GM10266 (cell line): ENCODE measurements at regions not wholly inside any gene's neighbourhood (a gene's known extent, or its start where the extent isn't known, plus 50 kb on each side); places are given as distances from the start of the nearest gene placed in this dataset.
A peak's percentile ranks its signal among the peaks of the same experiment; 100 is the strongest.

Source experiments
- DNase-seq: peaks from one replicate; pipeline ENCODE4 v3.0.0; 2012; ENCODE audit errors: extremely low spot score
- TF ChIP-seq, protein P1 (sequence below): IDR thresholded peaks from 2 replicates; pipeline ENCODE4 v1.5.1; 2012; ENCODE audit warnings: mild to moderate bottlenecking, low read depth; ENCODE audit not compliant: control insufficient read depth, insufficient read depth; ENCODE audit errors: missing control alignments

DNA sequence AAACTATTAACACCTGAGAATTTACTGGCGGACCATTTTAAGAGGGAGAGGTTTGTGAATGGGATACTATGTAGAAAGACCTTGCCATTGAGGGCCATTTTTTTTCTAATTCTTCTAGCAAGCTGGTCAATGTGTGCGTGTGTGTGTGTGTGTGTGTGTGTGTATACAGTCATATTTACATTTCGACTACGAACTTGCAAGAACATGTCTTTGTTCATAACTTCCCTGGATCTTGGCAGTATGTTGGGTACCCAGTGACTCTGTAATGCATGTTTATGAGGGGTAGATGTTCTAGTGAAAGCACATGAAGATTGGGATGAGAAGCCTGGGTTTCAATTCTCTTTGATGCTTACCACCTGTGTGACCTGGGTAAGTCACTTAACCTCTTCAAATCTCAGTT lies 133.6 kb downstream of the UBE2E3 start:
- TF ChIP-seq, protein P1, sequence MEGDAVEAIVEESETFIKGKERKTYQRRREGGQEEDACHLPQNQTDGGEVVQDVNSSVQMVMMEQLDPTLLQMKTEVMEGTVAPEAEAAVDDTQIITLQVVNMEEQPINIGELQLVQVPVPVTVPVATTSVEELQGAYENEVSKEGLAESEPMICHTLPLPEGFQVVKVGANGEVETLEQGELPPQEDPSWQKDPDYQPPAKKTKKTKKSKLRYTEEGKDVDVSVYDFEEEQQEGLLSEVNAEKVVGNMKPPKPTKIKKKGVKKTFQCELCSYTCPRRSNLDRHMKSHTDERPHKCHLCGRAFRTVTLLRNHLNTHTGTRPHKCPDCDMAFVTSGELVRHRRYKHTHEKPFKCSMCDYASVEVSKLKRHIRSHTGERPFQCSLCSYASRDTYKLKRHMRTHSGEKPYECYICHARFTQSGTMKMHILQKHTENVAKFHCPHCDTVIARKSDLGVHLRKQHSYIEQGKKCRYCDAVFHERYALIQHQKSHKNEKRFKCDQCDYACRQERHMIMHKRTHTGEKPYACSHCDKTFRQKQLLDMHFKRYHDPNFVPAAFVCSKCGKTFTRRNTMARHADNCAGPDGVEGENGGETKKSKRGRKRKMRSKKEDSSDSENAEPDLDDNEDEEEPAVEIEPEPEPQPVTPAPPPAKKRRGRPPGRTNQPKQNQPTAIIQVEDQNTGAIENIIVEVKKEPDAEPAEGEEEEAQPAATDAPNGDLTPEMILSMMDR = no peak
- DNase-seq = no peak

DNA sequence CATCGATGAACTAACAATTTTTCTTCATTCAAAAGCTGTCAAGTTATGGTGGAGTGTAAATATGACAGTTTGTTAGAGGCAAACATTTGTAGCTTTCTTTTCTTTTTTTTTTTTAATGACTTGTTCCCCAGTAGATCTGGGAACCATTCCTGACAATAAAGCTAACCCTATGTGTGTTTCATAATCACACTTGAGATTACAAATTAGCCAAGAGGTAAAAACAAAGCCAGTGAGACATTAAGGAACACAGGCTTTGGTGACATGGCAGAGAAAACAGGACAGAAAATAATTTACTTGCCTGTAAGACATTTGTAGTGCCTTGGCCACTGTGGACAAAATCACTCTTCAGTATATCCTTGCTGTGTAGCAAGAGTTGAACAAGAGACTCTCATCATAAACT lies 135.9 kb downstream of the UBE2E3 start:
- no peak for DNase-seq
- TF ChIP-seq, protein P1 = no peak

DNA sequence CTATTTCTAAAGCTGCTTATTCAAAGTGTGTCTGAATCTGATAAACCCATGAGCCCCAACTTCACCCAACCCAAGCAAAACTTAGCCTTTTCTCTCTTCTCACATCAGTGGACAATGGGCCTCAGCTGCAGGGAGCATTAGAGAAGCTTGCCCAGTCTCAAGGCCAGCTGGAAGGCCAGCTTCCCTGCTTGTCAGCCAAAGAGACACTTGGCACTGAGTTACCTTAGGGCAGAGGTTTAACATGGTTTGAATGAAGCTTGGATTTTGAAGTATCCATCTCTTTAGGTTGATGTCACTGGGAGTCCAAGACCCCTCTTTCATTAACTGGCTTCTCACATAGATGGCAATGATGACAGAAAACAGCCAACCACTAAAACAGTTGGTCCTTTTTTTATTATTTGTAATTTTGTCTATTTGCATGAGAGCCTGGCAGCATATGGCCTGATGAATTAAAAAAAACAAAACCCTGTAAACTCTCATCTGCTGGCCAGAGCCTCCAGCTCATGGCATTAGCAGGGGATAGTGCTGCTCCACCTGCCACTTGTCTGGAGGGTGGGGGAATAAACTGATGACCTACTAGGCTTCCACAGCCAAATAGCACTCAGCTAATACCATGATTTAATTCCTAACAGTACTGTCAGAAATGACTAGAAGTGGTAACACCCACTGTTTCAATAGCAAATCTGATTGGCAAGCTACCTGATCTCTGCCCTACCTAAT lies 137.0 kb downstream of the UBE2E3 start:
- TF ChIP-seq, protein P1 = no peak
- DNase-seq = no peak

GRCh38 chr2:181120625-181121024 lies 140.2 kb downstream of the UBE2E3 start:
- DNase-seq = no peak
- TF ChIP-seq, protein P1 = no peak

DNA sequence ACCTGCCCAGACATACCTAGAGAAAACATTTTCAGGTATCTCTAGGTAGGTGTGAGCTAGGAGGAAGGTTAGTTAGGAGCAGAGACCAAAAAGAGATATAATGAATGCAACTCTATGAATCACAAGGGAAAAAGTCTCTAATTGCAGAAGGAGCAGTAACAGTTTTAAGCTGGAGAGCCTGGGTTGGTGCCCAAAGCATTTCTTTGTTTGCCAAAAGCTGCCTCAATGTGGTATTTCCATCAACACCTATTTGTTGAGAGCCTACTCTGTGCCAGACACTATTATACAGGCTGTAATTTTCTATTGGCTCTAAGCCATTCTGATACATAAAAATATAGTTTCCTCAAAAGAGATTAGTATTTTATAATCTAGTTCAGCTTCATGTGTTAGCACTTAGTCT lies 141.6 kb downstream of the UBE2E3 start:
- DNase-seq = no peak
- TF ChIP-seq, protein P1 = no peak

DNA sequence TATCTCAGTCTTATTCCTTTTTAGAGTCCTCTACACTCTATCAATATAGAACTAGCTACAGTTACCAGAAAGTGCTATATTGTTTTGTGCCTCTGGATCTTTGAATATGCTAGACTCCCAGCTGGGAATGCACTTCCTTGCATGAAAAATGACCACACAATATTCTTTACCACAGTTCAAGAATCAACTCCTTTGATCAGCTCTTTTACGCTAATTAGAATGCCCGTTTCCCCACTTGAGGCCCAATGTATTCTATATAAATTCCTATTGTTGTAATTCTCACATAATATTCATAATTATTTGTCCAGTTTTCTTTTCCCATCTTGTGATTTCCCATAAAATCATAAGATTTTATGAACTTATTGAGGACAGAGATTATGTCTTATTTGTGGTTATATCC lies 142.2 kb downstream of the UBE2E3 start:
- DNase-seq = no peak
- TF ChIP-seq, protein P1 = no peak

DNA sequence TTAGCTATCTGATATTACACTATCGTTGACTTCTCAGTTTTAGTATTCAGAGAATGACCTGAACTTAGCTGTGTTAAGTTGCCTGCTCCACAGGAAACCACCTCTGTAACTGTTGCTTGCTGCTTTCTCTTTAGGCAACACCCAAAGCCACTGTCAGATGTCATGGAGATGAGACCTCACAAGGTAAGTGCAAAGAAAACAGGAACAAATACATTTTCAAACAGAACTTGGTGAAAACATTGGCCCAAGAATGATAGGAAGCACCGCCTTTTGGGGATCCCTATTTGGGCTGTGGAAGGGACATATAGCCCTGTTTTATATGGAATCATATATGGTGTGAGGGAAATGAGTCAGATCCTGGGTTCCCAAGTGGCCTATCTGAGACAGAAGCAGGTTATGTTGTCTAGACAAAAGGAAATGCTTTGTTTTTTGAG lies 143.4 kb downstream of the UBE2E3 start:
- TF ChIP-seq, protein P1 = no peak
- DNase-seq = peak; percentile 56
